SU-DHL-6 (cell line): ENCODE measurements at regions not wholly inside any gene's neighbourhood (a gene's known extent, or its start where the extent isn't known, plus 50 kb on each side); places are given as distances from the start of the nearest gene placed in this dataset.

Experiments used
- H2AFZ ChIP-seq: fragments of 200-600 bp; sonication (generic); 2 replicates; pipeline ENCODE4 v1.6.1; 2014; ENCODE audit warnings: low read depth, mild to moderate bottlenecking, moderate library complexity, mixed read lengths, antibody characterized with exemption, low read length; ENCODE audit not compliant: severe bottlenecking
- H3F3A ChIP-seq: fragments of 200-600 bp; shearing (Covaris generic); 2 replicates; pipeline ENCODE4 v1.6.0; 2016; ENCODE audit warnings: antibody characterized with exemption, mild to moderate bottlenecking; ENCODE audit not compliant: insufficient read depth
- H3K27ac ChIP-seq: fragments of 200-600 bp; sonication (generic); 2 replicates; pipeline ENCODE4 v1.5.1; 2016; ENCODE audit warnings: low read depth, mild to moderate bottlenecking, low read length, moderate library complexity, mixed read lengths
- H3K27me3 ChIP-seq: fragments of 200-600 bp; sonication (generic), shearing (Covaris generic); 2 replicates; pipeline ENCODE4 v1.6.0; 2014; ENCODE audit warnings: mild to moderate bottlenecking, low read length
- H3K36me3 ChIP-seq: fragments of 200-600 bp; sonication (generic); 2 replicates; pipeline ENCODE4 v1.6.1; 2014; ENCODE audit warnings: mild to moderate bottlenecking, low read length, mixed read lengths
- H3K4me2 ChIP-seq: fragments of 300-600, 200-600 bp; shearing (Covaris generic), sonication (generic); 2 replicates; pipeline ENCODE4 v1.6.0; 2014; ENCODE audit warnings: low read length, low read depth, mild to moderate bottlenecking; ENCODE audit not compliant: poor library complexity, severe bottlenecking
- H3K4me3 ChIP-seq: fragments of 200-600 bp; sonication (generic); 2 replicates; pipeline ENCODE4 v1.5.1; 2014; ENCODE audit warnings: antibody characterized with exemption, low read length, mild to moderate bottlenecking, mixed read lengths; ENCODE audit not compliant: insufficient read depth, poor library complexity, severe bottlenecking
- H3K79me2 ChIP-seq: fragments of 200-600 bp; sonication (generic); 2 replicates; pipeline ENCODE4 v1.6.1; 2014; ENCODE audit warnings: mild to moderate bottlenecking, low read length, moderate library complexity; ENCODE audit not compliant: insufficient read depth
- H3K9ac ChIP-seq: fragments of 200-600 bp; sonication (generic); 2 replicates; pipeline ENCODE4 v1.7.0; 2014; ENCODE audit warnings: mild to moderate bottlenecking, low read length
- H3K9me2 ChIP-seq: fragments of 200-600 bp; sonication (generic); replicated peaks from 2 replicates; pipeline ENCODE4 v1.6.1; 2014; ENCODE audit warnings: low read length; ENCODE audit not compliant: insufficient read depth
- H3K9me3 ChIP-seq: fragments of 200-600 bp; sonication (generic); 2 replicates; pipeline ENCODE4 v1.6.1; 2014; ENCODE audit warnings: low read length, mixed read lengths; ENCODE audit not compliant: insufficient read depth
- H4K20me1 ChIP-seq: fragments of 200-600 bp; sonication (generic); 2 replicates; pipeline ENCODE4 v1.6.1; 2014; ENCODE audit warnings: low read depth, mild to moderate bottlenecking, antibody characterized with exemption, low read length, moderate library complexity, mixed read lengths
- EZH2phosphoT487 ChIP-seq: fragments of 200-600 bp; sonication (generic), shearing (Covaris generic); conservative IDR thresholded peaks from 2 replicates; pipeline ENCODE4 v1.6.1; 2018; ENCODE audit warnings: mild to moderate bottlenecking, antibody characterized with exemption, low read length, moderate library complexity, mixed read lengths
- TF ChIP-seq, protein P1 (sequence below): fragments of 200-600 bp; sonication (generic); IDR thresholded peaks from one replicate; pipeline ENCODE4 v1.5.1; 2017; ENCODE audit warnings: antibody characterized with exemption, mild to moderate bottlenecking, low read length, moderate library complexity; ENCODE audit not compliant: insufficient read depth, poor library complexity, severe bottlenecking

DNA sequence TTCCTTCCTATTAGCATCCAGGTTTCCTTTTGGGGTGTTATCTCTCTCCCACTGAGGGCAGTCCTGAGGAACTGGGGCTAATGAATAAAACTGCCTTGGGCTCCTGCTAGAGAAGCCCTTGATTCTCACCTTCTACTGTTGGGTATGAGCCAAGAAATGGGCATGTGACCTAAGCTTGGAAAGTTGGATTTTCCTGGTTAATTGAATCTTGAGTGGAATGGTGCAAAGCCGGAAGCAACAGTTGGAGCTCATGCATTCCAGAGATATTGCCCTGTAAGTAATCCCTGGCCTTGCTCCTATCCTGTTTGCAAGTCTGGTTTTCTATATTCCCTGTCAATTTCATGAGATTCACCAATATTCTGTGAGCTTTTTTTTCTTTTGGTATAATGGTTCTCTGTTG lies 158.5 kb upstream of the ELL2 start:
- no peaks in the 10 kb centered on the region for H3F3A ChIP-seq
- no peak overlapping the region for H3K4me2 ChIP-seq
- no peak overlapping the region for H2AFZ ChIP-seq
- H3K36me3 ChIP-seq: no peaks in the 10 kb centered on the region
- no peaks in the 10 kb centered on the region for H3K79me2 ChIP-seq
- no peaks in the 10 kb centered on the region for H3K9me3 ChIP-seq
- H3K27ac ChIP-seq: no peak overlapping the region
- no peaks in the 10 kb centered on the region for H4K20me1 ChIP-seq
- no peak overlapping the region for H3K9ac ChIP-seq
- H3K27me3 ChIP-seq: no peaks in the 10 kb centered on the region
- no peaks in the 10 kb centered on the region for H3K9me2 ChIP-seq
- no peak overlapping the region for H3K4me3 ChIP-seq
- TF ChIP-seq, protein P1, sequence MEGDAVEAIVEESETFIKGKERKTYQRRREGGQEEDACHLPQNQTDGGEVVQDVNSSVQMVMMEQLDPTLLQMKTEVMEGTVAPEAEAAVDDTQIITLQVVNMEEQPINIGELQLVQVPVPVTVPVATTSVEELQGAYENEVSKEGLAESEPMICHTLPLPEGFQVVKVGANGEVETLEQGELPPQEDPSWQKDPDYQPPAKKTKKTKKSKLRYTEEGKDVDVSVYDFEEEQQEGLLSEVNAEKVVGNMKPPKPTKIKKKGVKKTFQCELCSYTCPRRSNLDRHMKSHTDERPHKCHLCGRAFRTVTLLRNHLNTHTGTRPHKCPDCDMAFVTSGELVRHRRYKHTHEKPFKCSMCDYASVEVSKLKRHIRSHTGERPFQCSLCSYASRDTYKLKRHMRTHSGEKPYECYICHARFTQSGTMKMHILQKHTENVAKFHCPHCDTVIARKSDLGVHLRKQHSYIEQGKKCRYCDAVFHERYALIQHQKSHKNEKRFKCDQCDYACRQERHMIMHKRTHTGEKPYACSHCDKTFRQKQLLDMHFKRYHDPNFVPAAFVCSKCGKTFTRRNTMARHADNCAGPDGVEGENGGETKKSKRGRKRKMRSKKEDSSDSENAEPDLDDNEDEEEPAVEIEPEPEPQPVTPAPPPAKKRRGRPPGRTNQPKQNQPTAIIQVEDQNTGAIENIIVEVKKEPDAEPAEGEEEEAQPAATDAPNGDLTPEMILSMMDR: no peak
- no peak for TF ChIP-seq EZH2phosphoT487

DNA sequence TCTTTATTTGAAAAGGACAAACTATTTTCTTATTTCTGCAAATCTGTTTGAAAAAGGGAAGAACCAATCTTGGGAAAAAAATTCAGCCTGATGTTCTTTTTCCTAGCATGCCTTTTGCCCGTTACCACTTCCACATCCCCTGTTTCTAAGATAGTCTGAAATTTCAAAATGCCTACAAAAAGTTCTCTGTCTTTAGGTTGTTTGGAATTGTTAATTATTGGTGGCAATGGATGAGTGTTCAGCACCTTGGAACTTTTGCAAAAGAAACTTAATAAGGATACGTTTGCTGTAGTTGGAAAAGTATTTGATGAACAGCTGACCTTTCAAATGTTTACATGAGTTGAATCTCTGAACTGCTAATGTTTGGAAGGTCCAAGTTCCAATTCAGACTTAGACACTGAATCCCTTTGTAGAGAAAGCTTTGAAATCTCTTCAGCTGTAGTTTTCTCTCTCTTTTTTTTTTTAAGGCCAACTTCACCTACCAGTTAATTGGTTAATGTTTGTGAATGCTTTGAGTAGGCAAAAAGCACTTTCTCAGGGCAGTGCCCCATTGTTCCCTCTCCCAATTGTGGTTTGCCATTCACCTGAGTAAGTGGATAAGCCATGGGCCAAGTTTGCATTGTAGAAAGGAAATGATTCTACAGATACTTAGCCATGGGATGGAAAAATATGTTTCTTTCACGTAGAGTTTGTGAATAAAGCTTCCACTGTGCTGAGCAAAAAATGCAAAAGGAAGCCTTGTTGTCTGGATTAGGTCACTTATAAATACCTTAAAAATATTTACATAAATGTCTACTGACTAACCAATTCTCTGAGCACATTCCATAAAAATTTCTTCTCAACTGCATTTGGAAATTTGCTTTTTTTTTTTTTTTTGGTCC lies 156.4 kb upstream of the ELL2 start:
- H3K27me3 ChIP-seq: no peaks in the 10 kb centered on the region
- H3K36me3 ChIP-seq: no peaks in the 10 kb centered on the region
- H3K4me3 ChIP-seq: no peak overlapping the region
- H3K27ac ChIP-seq: no peak overlapping the region
- no peaks in the 10 kb centered on the region for H4K20me1 ChIP-seq
- H3K9me2 ChIP-seq: no peaks in the 10 kb centered on the region
- no peaks in the 10 kb centered on the region for H3K9me3 ChIP-seq
- no peak overlapping the region for H2AFZ ChIP-seq
- H3F3A ChIP-seq: no peaks in the 10 kb centered on the region
- H3K9ac ChIP-seq: no peak overlapping the region
- TF ChIP-seq, protein P1: no peak
- no peak for TF ChIP-seq EZH2phosphoT487
- H3K79me2 ChIP-seq: no peaks in the 10 kb centered on the region
- no peak overlapping the region for H3K4me2 ChIP-seq

DNA sequence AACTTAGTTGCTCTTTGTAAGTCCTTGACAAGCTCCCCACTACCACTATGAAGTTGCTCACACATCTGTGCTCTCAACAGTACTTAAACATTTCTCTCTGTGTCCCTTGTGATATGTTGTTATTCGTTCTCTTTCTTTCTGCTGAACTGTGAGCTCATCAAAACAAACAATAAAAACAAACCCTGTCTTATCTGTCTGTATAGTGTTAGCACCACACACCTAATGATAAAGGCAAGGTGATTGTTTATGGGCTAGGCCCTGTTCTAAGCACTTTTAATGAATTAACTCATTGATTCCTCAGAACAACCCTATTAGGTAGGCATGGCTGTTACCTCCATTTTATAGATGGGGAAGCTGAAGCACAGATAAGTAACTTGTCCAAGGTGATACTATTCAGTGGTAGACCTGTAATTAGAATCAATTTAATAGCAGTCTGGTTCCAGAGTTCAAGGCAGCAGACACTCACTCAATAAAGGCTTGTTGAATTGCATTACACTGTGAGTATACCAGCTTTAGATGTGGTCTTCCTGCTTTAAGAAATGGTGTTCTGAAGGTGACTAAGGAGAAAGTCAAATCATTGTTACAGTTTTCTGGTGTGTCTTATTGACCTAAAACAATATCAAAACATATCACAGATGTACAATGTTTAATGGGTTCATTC lies 153.6 kb upstream of the ELL2 start:
- no peak for TF ChIP-seq EZH2phosphoT487
- TF ChIP-seq, protein P1: no peak
- no peaks in the 10 kb centered on the region for H3K9me3 ChIP-seq
- H3K27ac ChIP-seq: no peak overlapping the region
- H3K9me2 ChIP-seq: no peaks in the 10 kb centered on the region
- no peaks in the 10 kb centered on the region for H3K27me3 ChIP-seq
- no peak overlapping the region for H3K9ac ChIP-seq
- no peaks in the 10 kb centered on the region for H3F3A ChIP-seq
- no peak overlapping the region for H3K4me3 ChIP-seq
- H3K79me2 ChIP-seq: no peaks in the 10 kb centered on the region
- no peak overlapping the region for H3K4me2 ChIP-seq
- no peaks in the 10 kb centered on the region for H4K20me1 ChIP-seq
- H2AFZ ChIP-seq: no peak overlapping the region
- no peaks in the 10 kb centered on the region for H3K36me3 ChIP-seq
